MM.1S (cell line): ENCODE measurements at regions not wholly inside any gene's neighbourhood (a gene's known extent, or its start where the extent isn't known, plus 50 kb on each side); places are given as distances from the start of the nearest gene placed in this dataset.

Experiments
- CTCF ChIP-seq: fragments of 300-600 bp; sonication (generic); IDR thresholded peaks from 2 replicates; pipeline ENCODE4 v1.5.1; 2016; ENCODE audit warnings: antibody characterized with exemption, low read length, mixed read lengths
- EZH2 ChIP-seq: fragments of 300-600 bp; sonication (generic); optimal IDR thresholded peaks from 2 replicates; pipeline ENCODE3; 2017; ENCODE audit warnings: low read depth, mild to moderate bottlenecking, antibody characterized with exemption, low read length, mixed read lengths
- EZH2phosphoT487 ChIP-seq: fragments of 300-600 bp; sonication (generic); IDR thresholded peaks from 2 replicates; pipeline ENCODE4 v1.6.1; 2018; ENCODE audit warnings: antibody characterized with exemption, low read length

GRCh38 chr17:52647411-52647810 is 488.9 kb upstream of the CA10 start:
- TF ChIP-seq CTCF (no peak), EZH2phosphoT487 (no peak), EZH2 (no peak)
